ENCODE measurements at regions not wholly inside any gene's neighbourhood (a gene's known extent, or its start where the extent isn't known, plus 50 kb on each side); places are given as distances from the start of the nearest gene placed in this dataset.

GRCh38 chr1:59219916-59220315 is 77.0 kb upstream of the FGGY start (continued):
- TF ChIP-seq NR2C1 (IDR thresholded peaks at IDR 0.05), result no peak
- TF ChIP-seq NR2C1 (tag; IDR thresholded peaks at IDR 0.05), result no peak
- TF ChIP-seq NR2C2 (CRISPR knock-in tag; IDR thresholded peaks at IDR 0.05), result no peak
- TF ChIP-seq NR2C2 (tag; IDR thresholded peaks at IDR 0.05), result no peak
- no peak for TF ChIP-seq ZNF507 (tag; conservative IDR thresholded peaks at IDR 0.05)
- TF ChIP-seq DEAF1 (CRISPR knock-in tag; IDR thresholded peaks at IDR 0.05), result no peak
- no peak for TF ChIP-seq TCF15 (CRISPR knock-in tag; IDR thresholded peaks at IDR 0.05)
- no peak for TF ChIP-seq ATF3 (IDR thresholded peaks at IDR 0.05)
- TF ChIP-seq ATF3 (CRISPR knock-in tag; conservative IDR thresholded peaks at IDR 0.05), result no peak

- no peak overlapping the region for H2AFZ ChIP-seq (ENCODE audit: low read depth, low read length)
- H3K27me3 ChIP-seq (ENCODE audit: control insufficient read depth in 2 of 2, insufficient read depth in 2 of 2, low read length in 2 of 2), result no peaks in the 10 kb centered on the region
- no peaks in the 10 kb centered on the region for H3K79me2 ChIP-seq (ENCODE audit: control insufficient read depth, insufficient read depth, low read length)
- BruUV-seq (replicated peaks), result no TSS peak
- no peaks in the 10 kb centered on the region; the same call in 1 of the 2 replicates for H4K20me1 ChIP-seq (replicated peaks; ENCODE audit: control insufficient read depth, insufficient read depth, low read length)
- FAIRE-seq (no peak), DNase-seq (ENCODE audit: extremely low read depth in 1 of 4, low spot score in 3 of 4) (no peak), ATAC-seq (no peak)
- no peaks in the 10 kb centered on the region for H3K36me3 ChIP-seq (ENCODE audit: control insufficient read depth, insufficient read depth, low read length)
- H3K4me3 ChIP-seq, result no peak overlapping the region
- in situ Hi-C loops (cut with MboI) (no loop called here), intact Hi-C loops (cut with micrococcal nuclease) (no loop called here)
- no peak overlapping the region for H3K9ac ChIP-seq (ENCODE audit: insufficient read depth in 1 of 2, low read depth in 2 of 2, low read length in 2 of 2)
- H3K4me2 ChIP-seq (ENCODE audit: insufficient read depth, low read length), result no peak overlapping the region
- POLR2A ChIA-PET, result no interaction called here
- H3K9me1 ChIP-seq (ENCODE audit: control insufficient read depth, insufficient read depth, low read length), result no peaks in the 10 kb centered on the region
- peaks cover 0 to 2% of the 10 kb centered on the region in 2 experiments; a peak in 1 of 5 replicates for H3K4me1 ChIP-seq (replicated peaks in 1 of 2; ENCODE audit: control insufficient read depth in 2 of 2, insufficient read depth in 2 of 2, low read length in 2 of 2)
- no peak overlapping the region for H3K27ac ChIP-seq (ENCODE audit: extremely low read depth, low read depth, low read length)
- CTCF ChIA-PET (ENCODE audit: low intra/inter-chr PET ratio), result no interaction called here
- WGBS (ENCODE audit: insufficient coverage, low coverage, missing lambda C conversion rate), result 0% methylated on average over 5 of the region's 5 CpGs
- H3K9me3 ChIP-seq (replicated peaks; ENCODE audit: control insufficient read depth, insufficient read depth, low read depth, low read length), result no peaks in the 10 kb centered on the region
- TF ChIP-seq FIP1L1 (IDR thresholded peaks at IDR 0.05; ENCODE audit: low read depth, low read length, poor library complexity, severe bottlenecking) (no peak), XRCC5 (IDR thresholded peaks at IDR 0.05; ENCODE audit: low read depth, low read length) (no peak), SREBF2 (CRISPR knock-in tag; IDR thresholded peaks at IDR 0.05) (no peak), HOMEZ (CRISPR knock-in tag; IDR thresholded peaks at IDR 0.05) (no peak), SP1 (CRISPR knock-in tag; IDR thresholded peaks at IDR 0.05) (no peak), HINFP (tag; conservative IDR thresholded peaks at IDR 0.05; ENCODE audit: low read depth) (no peak), MBD2 (IDR thresholded peaks at IDR 0.05; ENCODE audit: borderline replicate concordance, low read depth) (no peak), MAX (CRISPR knock-in tag; IDR thresholded peaks at IDR 0.05) (no peak)
These were observed 76.5 kb upstream of the FGGY start for GRCh38 chr1:59220356-59220755.
